Central memory CD8-positive, alpha-beta T cell (primary cell): ENCODE measurements at regions not wholly inside any gene's neighbourhood (a gene's known extent, or its start where the extent isn't known, plus 50 kb on each side); places are given as distances from the start of the nearest gene placed in this dataset.
"Not testable (repeated sequence)": the region's sequence is repeated elsewhere in the genome, so short reads cannot be mapped to it uniquely, and the experiment has no call there.

ENCODE experiments used
- ATAC-seq: fragments of 150-1000 bp; cut with Tn5 transposase; replicated peaks from 2 replicates; pipeline ENCODE4 v1.10.0; 2022; ENCODE audit warnings: mild to moderate bottlenecking, moderate FRiP score, moderate number of reproducible peaks; ENCODE audit not compliant: poor library complexity, severe bottlenecking; ENCODE audit errors: extremely low read depth
- DNase-seq, 2 donors: peaks; one replicate each; pipeline ENCODE4 v3.0.0; 2021; ENCODE audit warnings: low spot score in 2 of 2
- H3K27ac Mint-ChIP-seq: one replicate; pipeline ENCODE4 v1.8.0; 2022; ENCODE audit warnings: low read depth, mild to moderate bottlenecking, moderate library complexity, mixed read lengths
- H3K27me3 Mint-ChIP-seq: one replicate; pipeline ENCODE4 v1.8.0; 2022; ENCODE audit warnings: mixed read lengths
- H3K36me3 Mint-ChIP-seq: one replicate; pipeline ENCODE4 v1.8.0; 2022; ENCODE audit warnings: mild to moderate bottlenecking, moderate library complexity, mixed read lengths; ENCODE audit not compliant: insufficient read depth
- H3K4me1 Mint-ChIP-seq: one replicate; pipeline ENCODE4 v1.8.0; 2022; ENCODE audit warnings: mixed read lengths
- H3K4me3 Mint-ChIP-seq: one replicate; pipeline ENCODE4 v1.8.0; 2022; ENCODE audit warnings: mild to moderate bottlenecking, moderate library complexity, mixed read lengths
- H3K9me3 Mint-ChIP-seq: one replicate; pipeline ENCODE4 v1.8.0; 2022; ENCODE audit warnings: mixed read lengths

GRCh38 chr18:28256166-28256565 lies 79.2 kb upstream of the CDH2 start:
- DNase-seq (no peak), ATAC-seq (no peak)
- Mint-ChIP-seq H3K9me3 (no peaks in the 10 kb centered on the region), H3K27ac (no peak overlapping the region), H3K4me3 (no peak overlapping the region), H3K36me3 (no peaks in the 10 kb centered on the region), H3K27me3 (no peaks in the 10 kb centered on the region), H3K4me1 (no peaks in the 10 kb centered on the region)

GRCh38 chr18:28248653-28249052 lies 71.7 kb upstream of the CDH2 start:
- Mint-ChIP-seq H3K27ac (no peak overlapping the region), H3K4me3 (no peak overlapping the region), H3K36me3 (no peaks in the 10 kb centered on the region), H3K27me3 (no peaks in the 10 kb centered on the region), H3K4me1 (no peaks in the 10 kb centered on the region), H3K9me3 (peaks cover 16% of the 10 kb centered on the region)
- ATAC-seq (no peak), DNase-seq (no peak)

- H3K27ac Mint-ChIP-seq, H3K4me1 Mint-ChIP-seq, DNase-seq, H3K36me3 Mint-ChIP-seq, H3K4me3 Mint-ChIP-seq, H3K9me3 Mint-ChIP-seq, ATAC-seq, H3K27me3 Mint-ChIP-seq: not testable (repeated sequence)
Measured at GRCh38 chr18:28240626-28241025, 63.7 kb upstream of the CDH2 start.

- Mint-ChIP-seq H3K4me3 (no peak overlapping the region), H3K9me3 (peaks cover 3% of the 10 kb centered on the region), H3K36me3 (no peaks in the 10 kb centered on the region), H3K27me3 (no peaks in the 10 kb centered on the region), H3K27ac (no peak overlapping the region), H3K4me1 (no peaks in the 10 kb centered on the region)
- ATAC-seq = no peak
- no peak for DNase-seq
Measured at GRCh38 chr18:28236487-28236886, 59.6 kb upstream of the CDH2 start.
